Heart left ventricle (tissue), 13 donors: ENCODE measurements at regions not wholly inside any gene's neighbourhood (a gene's known extent, or its start where the extent isn't known, plus 50 kb on each side); places are given as distances from the start of the nearest gene placed in this dataset.

Experiments
- POLR2A ChIP-seq, 2 donors: fragments of 450-650 bp; IDR thresholded peaks; one replicate each; pipeline ENCODE4 v1.6.1; 2017; ENCODE audit warnings: antibody characterized with exemption in 2 of 2, mild to moderate bottlenecking in 2 of 2, moderate library complexity in 2 of 2
- TF ChIP-seq, protein P1 (sequence below), 12 donors: fragments of 200-600 bp; sonication (generic) in 4 of 12; IDR thresholded peaks; one replicate each; pipeline versions ENCODE4 v1.5.0 to v1.8.0; 2018 to 2022; ENCODE audit warnings: antibody characterized with exemption in 12 of 12, mild to moderate bottlenecking in 5 of 12
- donor health status: ischemic (EF 13 %, LVEDD 7.1; RV severe dilation, severe dysfunction).
- donor health status: DM: no; HTN: yes; CAD: no.
- donor health status: DM: no; HTN: no; CAD: no.
- donor health status: ischemic (EF 25% LVEDD 6.9; RV normal size, moderate dysfunction).
- donor health status: ischemic (EF 25% LVEDD 5.7; RV mildly dilated, moderate dysfunction).
- donor health status: ischemic (EF 35%, LVEDD 5.7; RV mildly dilated, moderate dysfunction).
- donor health status: nonischemic (EF 11% LVEDD 7.7; RV severe dilation, severe dysfunction).
- donor health status: DM: yes; HTN: yes; CAD: no.
- donor health status: PGD.
- donor health status: ischemic (EF 29% LVEDD 5.4; RV normal size, mild dysfunction).
- donor health status: nonischemic (EF 23%, LVEDD 6.1; RV moderate dilation, normal function).

DNA sequence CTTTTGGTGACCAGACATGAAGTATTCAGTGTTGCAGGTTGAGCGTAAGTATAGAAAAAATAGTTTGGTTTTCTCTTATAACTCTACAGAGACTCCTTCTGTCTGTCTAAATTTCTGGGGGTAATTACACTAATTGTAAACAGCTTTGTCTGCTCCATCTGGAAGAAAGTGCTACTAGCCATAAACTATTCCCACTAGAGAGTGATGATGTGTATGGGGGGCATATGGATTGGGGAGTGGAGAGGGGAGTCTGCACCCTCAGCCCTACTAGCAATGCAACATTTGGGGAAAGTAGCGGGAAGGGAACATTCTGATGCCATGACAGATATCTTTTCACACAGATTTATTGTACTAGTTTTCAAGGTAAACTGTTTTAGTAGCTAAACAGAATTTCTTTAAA is 549.7 kb downstream of the TRIML1 start:
- TF ChIP-seq, protein P1, sequence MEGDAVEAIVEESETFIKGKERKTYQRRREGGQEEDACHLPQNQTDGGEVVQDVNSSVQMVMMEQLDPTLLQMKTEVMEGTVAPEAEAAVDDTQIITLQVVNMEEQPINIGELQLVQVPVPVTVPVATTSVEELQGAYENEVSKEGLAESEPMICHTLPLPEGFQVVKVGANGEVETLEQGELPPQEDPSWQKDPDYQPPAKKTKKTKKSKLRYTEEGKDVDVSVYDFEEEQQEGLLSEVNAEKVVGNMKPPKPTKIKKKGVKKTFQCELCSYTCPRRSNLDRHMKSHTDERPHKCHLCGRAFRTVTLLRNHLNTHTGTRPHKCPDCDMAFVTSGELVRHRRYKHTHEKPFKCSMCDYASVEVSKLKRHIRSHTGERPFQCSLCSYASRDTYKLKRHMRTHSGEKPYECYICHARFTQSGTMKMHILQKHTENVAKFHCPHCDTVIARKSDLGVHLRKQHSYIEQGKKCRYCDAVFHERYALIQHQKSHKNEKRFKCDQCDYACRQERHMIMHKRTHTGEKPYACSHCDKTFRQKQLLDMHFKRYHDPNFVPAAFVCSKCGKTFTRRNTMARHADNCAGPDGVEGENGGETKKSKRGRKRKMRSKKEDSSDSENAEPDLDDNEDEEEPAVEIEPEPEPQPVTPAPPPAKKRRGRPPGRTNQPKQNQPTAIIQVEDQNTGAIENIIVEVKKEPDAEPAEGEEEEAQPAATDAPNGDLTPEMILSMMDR (IDR thresholded peaks at IDR 0.05), result no peak
- no peak for TF ChIP-seq POLR2A (IDR thresholded peaks at IDR 0.05)
